ENCODE measurements at regions not wholly inside any gene's neighbourhood (a gene's known extent, or its start where the extent isn't known, plus 50 kb on each side); places are given as distances from the start of the nearest gene placed in this dataset.

DNA sequence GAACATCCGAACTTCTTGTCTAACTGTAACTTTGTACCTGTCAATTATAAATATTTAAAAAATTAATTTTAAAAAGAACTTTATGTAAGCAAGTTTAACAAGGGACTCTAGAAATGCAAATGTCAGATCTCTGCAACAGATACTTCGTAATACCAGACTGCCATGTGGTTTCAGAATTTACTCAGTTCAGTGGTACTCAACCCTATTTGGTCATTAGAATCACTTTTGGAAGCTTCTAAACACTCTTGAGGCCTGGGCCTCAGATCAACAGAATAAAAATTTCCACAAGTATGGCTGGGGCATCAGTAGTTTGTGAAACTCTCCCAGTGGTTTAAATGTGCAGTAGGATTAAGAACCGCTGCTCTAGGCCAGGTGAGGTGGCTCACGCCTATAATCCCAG lies 139.5 kb upstream of the SMYD2 start:
- TF ChIP-seq CTCF (conservative IDR thresholded peaks at IDR 0.05 in 1 of 2, IDR thresholded peaks at IDR 0.05 in 1 of 2; ENCODE audit: extremely low read depth in 1 of 2, insufficient read depth in 1 of 2, low read depth in 1 of 2, low read length in 2 of 2), result no peak
- TF ChIP-seq EZH2 (IDR thresholded peaks at IDR 0.05; ENCODE audit: borderline replicate concordance, low read length), result no peak

All from mammary epithelial cell (primary cell).